IMR-90 (cell line): ENCODE measurements at regions not wholly inside any gene's neighbourhood (a gene's known extent, or its start where the extent isn't known, plus 50 kb on each side); places are given as distances from the start of the nearest gene placed in this dataset.

Experiments used
- ATAC-seq: fragments of 200-7000 bp; cut with Tn5 transposase; 2 replicates; pipeline ENCODE4 v1.9.1; 2020; ENCODE audit warnings: low read depth, mild to moderate bottlenecking, moderate library complexity
- BruUV-seq: library from RNA; stranded (reverse); fragments of 400-500 nt; replicated peaks from 2 replicates; lab custom pipeline; 2021; lab: Mats Ljungman, UMichigan
- CTCF ChIA-PET: fragments of 300-600 bp; formaldehyde crosslinking; extraction: SDS; loops from one replicate; lab custom pipeline; 2021; ENCODE audit warnings: antibody characterized with exemption; lab: Yijun Ruan, JAX
- POLR2A ChIA-PET: fragments of 300-600 bp; sonication (Branson Sonifier 250); formaldehyde crosslinking; loops from one replicate; lab custom pipeline; 2022; ENCODE audit warnings: antibody characterized with exemption; ENCODE audit not compliant: unreplicated experiment; lab: Charles Lee
- DNase-seq: peaks from one replicate; pipeline ENCODE4 v3.0.0; 2013
- H2AFZ ChIP-seq: replicated peaks from 2 replicates; pipeline ENCODE3; 2013; ENCODE audit warnings: low read length, mild to moderate bottlenecking; ENCODE audit not compliant: poor library complexity
- H2AK5ac ChIP-seq: 2 replicates; pipeline ENCODE4 v1.6.1; 2013; ENCODE audit warnings: low read depth, low read length, inconsistent platforms
- H2AK9ac ChIP-seq: replicated peaks from 2 replicates; pipeline ENCODE3; 2013; ENCODE audit warnings: mild to moderate bottlenecking, low read depth, low read length, moderate library complexity; ENCODE audit not compliant: poor library complexity
- H2BK120ac ChIP-seq: 2 replicates; pipeline ENCODE4 v1.6.1; 2013; ENCODE audit warnings: low read depth, low read length, inconsistent platforms
- H2BK15ac ChIP-seq: 3 replicates; pipeline ENCODE4 v1.6.1; 2013; ENCODE audit warnings: low read depth, low read length, inconsistent platforms
- H2BK20ac ChIP-seq: 2 replicates; pipeline ENCODE4 v1.6.1; 2013; ENCODE audit warnings: low read depth, mild to moderate bottlenecking, inconsistent platforms, low read length, moderate library complexity
- H2BK5ac ChIP-seq: 2 replicates; pipeline ENCODE4 v1.6.1; 2013; ENCODE audit warnings: mild to moderate bottlenecking, low read depth, low read length, inconsistent platforms; ENCODE audit not compliant: poor library complexity, severe bottlenecking
- H3K14ac ChIP-seq: replicated peaks from 2 replicates; pipeline ENCODE4 v1.6.1; 2013; ENCODE audit warnings: low read depth, low read length, inconsistent platforms
- H3K18ac ChIP-seq: 2 replicates; pipeline ENCODE4 v1.6.1; 2013; ENCODE audit warnings: low read depth, low read length, control low read depth
- H3K23ac ChIP-seq: 2 replicates; pipeline ENCODE4 v1.6.1; 2013; ENCODE audit warnings: low read depth, low read length, inconsistent platforms
- H3K27ac ChIP-seq: 2 replicates; pipeline ENCODE4 v1.5.1; 2013; ENCODE audit warnings: mild to moderate bottlenecking, control low read depth, low read length; ENCODE audit not compliant: insufficient read depth
- H3K27me3 ChIP-seq: 2 replicates; pipeline ENCODE4 v1.6.1; 2013; ENCODE audit warnings: low read length; ENCODE audit not compliant: control insufficient read depth, insufficient read depth
- H3K36me3 ChIP-seq: 2 replicates; pipeline ENCODE4 v1.6.1; 2013; ENCODE audit warnings: low read length, mixed read lengths; ENCODE audit not compliant: control insufficient read depth, insufficient read depth
- H3K4ac ChIP-seq: 2 replicates; pipeline ENCODE4 v1.6.1; 2013; ENCODE audit warnings: low read depth, low read length, inconsistent platforms
- H3K4me1 ChIP-seq: 2 replicates; pipeline ENCODE4 v1.6.1; 2013; ENCODE audit warnings: low read length, mixed read lengths; ENCODE audit not compliant: control insufficient read depth, insufficient read depth
- H3K4me2 ChIP-seq: 2 replicates; pipeline ENCODE4 v1.6.1; 2013; ENCODE audit warnings: low read depth, mild to moderate bottlenecking, control low read depth, low read length, moderate library complexity
- H3K4me3 ChIP-seq: 2 replicates; pipeline ENCODE4 v1.5.1; 2013; ENCODE audit warnings: low read depth, mild to moderate bottlenecking, control low read depth, low read length, moderate library complexity; ENCODE audit not compliant: insufficient read depth
- H3K56ac ChIP-seq: 2 replicates; pipeline ENCODE4 v1.6.1; 2013; ENCODE audit warnings: low read length, inconsistent platforms; ENCODE audit not compliant: insufficient read depth; ENCODE audit errors: extremely low read depth
- H3K79me1 ChIP-seq, 2 experiments: 2 replicates each; pipeline ENCODE4 v1.6.1; 2013; ENCODE audit warnings: low read length in 2 of 2, inconsistent platforms in 1 of 2, low read depth in 1 of 2
- H3K9ac ChIP-seq: 2 replicates; pipeline ENCODE4 v1.6.1; 2013; ENCODE audit warnings: low read depth, low read length, control low read depth
- H3K9me1 ChIP-seq: 2 replicates; pipeline ENCODE4 v1.6.1; 2013; ENCODE audit warnings: low read length, inconsistent platforms; ENCODE audit not compliant: insufficient read depth
- H3K9me3 ChIP-seq: 2 replicates; pipeline ENCODE4 v1.6.1; 2013; ENCODE audit warnings: low read length; ENCODE audit not compliant: control insufficient read depth, insufficient read depth
- H4K20me1 ChIP-seq: 2 replicates; pipeline ENCODE4 v1.6.1; 2013; ENCODE audit warnings: low read length, inconsistent platforms; ENCODE audit not compliant: insufficient read depth
- H4K5ac ChIP-seq: 2 replicates; pipeline ENCODE4 v1.6.1; 2013; ENCODE audit warnings: mild to moderate bottlenecking, low read depth, low read length, control low read depth
- H4K8ac ChIP-seq, 2 experiments: 2 replicates each; pipeline ENCODE4 v1.6.1; 2013; ENCODE audit warnings: low read depth in 2 of 2, low read length in 2 of 2, control low read depth in 1 of 2, inconsistent platforms in 1 of 2
- H4K91ac ChIP-seq: 2 replicates; pipeline ENCODE4 v1.6.1; 2013; ENCODE audit warnings: low read depth, low read length, inconsistent platforms; ENCODE audit not compliant: insufficient read depth
- BHLHE40 ChIP-seq: fragments of 150-350 bp; IDR thresholded peaks from 2 replicates; pipeline ENCODE4 v1.6.1; 2016; ENCODE audit warnings: mild to moderate bottlenecking, low read depth, low read length
- CEBPB ChIP-seq: IDR thresholded peaks from 2 replicates; pipeline ENCODE4 v1.6.1; 2012; ENCODE audit warnings: low read depth, low read length, improper control_type of control experiment
- CHD1 ChIP-seq: IDR thresholded peaks from 2 replicates; pipeline ENCODE4 v1.6.1; 2012; ENCODE audit warnings: low read depth, low read length, improper control_type of control experiment
- ELK1 ChIP-seq: fragments of 150-350 bp; IDR thresholded peaks from 2 replicates; pipeline ENCODE4 v1.6.1; 2016; ENCODE audit warnings: low read depth, mild to moderate bottlenecking, low read length, moderate library complexity, borderline replicate concordance
- MAFK ChIP-seq: IDR thresholded peaks from 2 replicates; pipeline ENCODE4 v1.6.1; 2012; ENCODE audit warnings: low read depth, low read length, improper control_type of control experiment
- MAZ ChIP-seq: IDR thresholded peaks from 2 replicates; pipeline ENCODE4 v1.6.1; 2012; ENCODE audit warnings: low read depth, mild to moderate bottlenecking, low read length, improper control_type of control experiment, moderate library complexity, borderline replicate concordance
- MXI1 ChIP-seq: IDR thresholded peaks from 2 replicates; pipeline ENCODE4 v1.6.1; 2012; ENCODE audit warnings: low read depth, mild to moderate bottlenecking, low read length, moderate library complexity, borderline replicate concordance
- NFE2L2 ChIP-seq: fragments of 150-350 bp; IDR thresholded peaks from 2 replicates; pipeline ENCODE4 v1.6.1; 2016; ENCODE audit warnings: low read depth, mild to moderate bottlenecking, low read length
- RAD21 ChIP-seq: IDR thresholded peaks from 2 replicates; pipeline ENCODE4 v1.6.1; 2012; ENCODE audit warnings: low read length, improper control_type of control experiment
- RCOR1 ChIP-seq: IDR thresholded peaks from 2 replicates; pipeline ENCODE4 v1.6.1; 2012; ENCODE audit warnings: mild to moderate bottlenecking, low read length, improper control_type of control experiment; ENCODE audit not compliant: insufficient replicate concordance
- RFX5 ChIP-seq: IDR thresholded peaks from 2 replicates; pipeline ENCODE4 v1.8.0; 2012; ENCODE audit warnings: low read depth, mild to moderate bottlenecking, low read length, moderate library complexity
- SMC3 ChIP-seq: fragments of 150-350 bp; IDR thresholded peaks from 2 replicates; pipeline ENCODE4 v1.6.1; 2016; ENCODE audit warnings: low read depth, mild to moderate bottlenecking, antibody characterized with exemption, low read length, moderate library complexity
- WGBS, 2 experiments: methylation state at CpG; one replicate each; pipeline versions ENCODE4 v1.1.5 to v1.1.7; 2013; ENCODE audit warnings: missing lambda C conversion rate in 2 of 2; ENCODE audit not compliant: insufficient read length in 1 of 2; ENCODE audit errors: extremely low coverage in 2 of 2; 5-methylcytosine and 5-hydroxymethylcytosine counted together
- dilution Hi-C: fragments of 300-500 bp; cut with HindIII; formaldehyde crosslinking; loops from one replicate; pipeline ENCODE4 v1.14.3; 2018; ENCODE audit warnings: low sequenced_read_pairs; ENCODE audit not compliant: unreplicated experiment
- in situ Hi-C: fragments of 300-500 bp; cut with MboI; formaldehyde crosslinking; loops from 3 replicates; pipeline ENCODE4 v1.14.3; 2019; ENCODE audit warnings: low sequenced_read_pairs, inconsistent platforms, mixed read lengths
- intact Hi-C: fragments of 100-400 bp; cut with micrococcal nuclease; formaldehyde crosslinking; loops from 2 replicates; pipeline ENCODE4 v1.10.0; 2022
- TF ChIP-seq, protein P1 (sequence below): fragments of 150-350 bp; IDR thresholded peaks from 2 replicates; pipeline ENCODE4 v1.6.1; 2017; ENCODE audit warnings: mild to moderate bottlenecking, antibody characterized with exemption, low read length, low read depth

GRCh38 chr18:79590191-79591031, 89.2 kb upstream of the CTDP1 start (continued):
- no peak for TF ChIP-seq MXI1

DNA sequence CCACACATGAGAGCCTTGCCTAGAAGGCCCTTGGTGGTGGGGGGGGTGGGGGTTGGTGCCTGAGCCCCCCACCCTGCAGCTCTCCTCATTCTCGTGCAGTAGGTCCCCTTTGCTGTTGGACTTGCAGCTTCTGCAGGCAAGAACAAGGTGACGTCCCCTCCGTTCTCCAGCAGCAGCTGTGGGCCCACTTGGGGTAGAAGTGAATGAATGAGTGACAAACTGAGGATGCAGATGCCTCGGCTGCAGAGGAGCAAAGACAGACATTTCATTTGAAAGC, 88.6 kb upstream of the CTDP1 start:
- H4K5ac ChIP-seq, result no peak overlapping the region
- BruUV-seq, result no TSS peak
- CTCF ChIA-PET, result interaction anchor here (0.6 kb wide), 1 partner anchor 9 kb away, joined by 3 read pairs; no protein-coding TSS in a partner anchor
- TF ChIP-seq MAZ (no peak), NFE2L2 (no peak), BHLHE40 (no peak), RAD21 (no peak), ELK1 (no peak), MAFK (no peak), RFX5 (no peak), RCOR1 (no peak), SMC3 (no peak), CEBPB (no peak), CHD1 (no peak)
- TF ChIP-seq, protein P1, sequence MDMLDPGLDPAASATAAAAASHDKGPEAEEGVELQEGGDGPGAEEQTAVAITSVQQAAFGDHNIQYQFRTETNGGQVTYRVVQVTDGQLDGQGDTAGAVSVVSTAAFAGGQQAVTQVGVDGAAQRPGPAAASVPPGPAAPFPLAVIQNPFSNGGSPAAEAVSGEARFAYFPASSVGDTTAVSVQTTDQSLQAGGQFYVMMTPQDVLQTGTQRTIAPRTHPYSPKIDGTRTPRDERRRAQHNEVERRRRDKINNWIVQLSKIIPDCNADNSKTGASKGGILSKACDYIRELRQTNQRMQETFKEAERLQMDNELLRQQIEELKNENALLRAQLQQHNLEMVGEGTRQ, result no peak

More for the DNA sequence above, 88.6 kb upstream of the CTDP1 start:
- no peak overlapping the region for H2BK120ac ChIP-seq
- POLR2A ChIA-PET, result no interaction called here
- DNase-seq (no peak), ATAC-seq (no peak)
- no peak overlapping the region for H3K14ac ChIP-seq
- peaks cover 4% of the 10 kb centered on the region; the same call in 1 of the 2 replicates for H3K4me1 ChIP-seq
- dilution Hi-C loops, result no loop called here
- no peak overlapping the region for H2BK5ac ChIP-seq
- H3K9me3 ChIP-seq, result peaks cover 2% of the 10 kb centered on the region; the same call in 1 of the 2 replicates
- no peak overlapping the region for H3K56ac ChIP-seq
- H3K79me1 ChIP-seq, result no peaks in the 10 kb centered on the region
- H2AK5ac ChIP-seq, result no peak overlapping the region
- H2BK20ac ChIP-seq, result no peak overlapping the region
- peaks cover 17% of the 10 kb centered on the region for H3K27me3 ChIP-seq
- no peak overlapping the region for H3K4me2 ChIP-seq
- H3K9me1 ChIP-seq, result no peaks in the 10 kb centered on the region
- WGBS, 2 experiments, result no CpG with 5 or more reads among the region's 4 CpGs
- H3K23ac ChIP-seq, result no peak overlapping the region
- no peak overlapping the region for H3K18ac ChIP-seq
- H3K4me3 ChIP-seq, result no peak overlapping the region
- no peak overlapping the region for H2AFZ ChIP-seq
- no peak overlapping the region for H3K4ac ChIP-seq
- intact Hi-C loops, result no loop called here
- H4K91ac ChIP-seq, result no peak overlapping the region
- H4K20me1 ChIP-seq, result no peaks in the 10 kb centered on the region
- H3K36me3 ChIP-seq, result no peaks in the 10 kb centered on the region
- H3K9ac ChIP-seq, result no peak overlapping the region
- no peak overlapping the region for H3K27ac ChIP-seq
- in situ Hi-C loops, result no loop called here
- no peak overlapping the region for H2AK9ac ChIP-seq
- H4K8ac ChIP-seq, result no peak overlapping the region
- no peak overlapping the region for H2BK15ac ChIP-seq
